Neural cell (in vitro differentiated cells): ENCODE measurements at regions not wholly inside any gene's neighbourhood (a gene's known extent, or its start where the extent isn't known, plus 50 kb on each side); places are given as distances from the start of the nearest gene placed in this dataset.

ENCODE experiments used
- H2AFZ ChIP-seq: fragments of 200-600, 300-800 bp; sonication (generic), shearing (Covaris generic); 2 replicates; pipeline ENCODE4 v1.6.0; 2014; ENCODE audit warnings: low read depth, mild to moderate bottlenecking, antibody characterized with exemption, low read length, moderate library complexity
- H3F3A ChIP-seq: fragments of 200-600 bp; shearing (Covaris generic); 2 replicates; pipeline ENCODE4 v1.6.1; 2016; ENCODE audit warnings: mild to moderate bottlenecking, moderate library complexity, mixed read lengths, antibody characterized with exemption, low read length; ENCODE audit not compliant: insufficient read depth, poor library complexity, severe bottlenecking
- H3K27ac ChIP-seq: fragments of 200-600, 300-800 bp; sonication (generic), shearing (Covaris generic); 2 replicates; pipeline ENCODE4 v1.5.1; 2014; ENCODE audit warnings: mild to moderate bottlenecking, low read length, moderate library complexity
- H3K27me3 ChIP-seq: fragments of 300-800, 200-600 bp; sonication (generic), shearing (Covaris generic); 2 replicates; pipeline ENCODE4 v1.6.0; 2014; ENCODE audit warnings: mild to moderate bottlenecking, low read depth, low read length, moderate library complexity; ENCODE audit not compliant: insufficient read depth
- H3K36me3 ChIP-seq: fragments of 300-800, 200-600 bp; sonication (generic), shearing (Covaris generic); 2 replicates; pipeline ENCODE4 v1.5.1; 2014; ENCODE audit warnings: mild to moderate bottlenecking, antibody characterized with exemption, low read length, moderate library complexity; ENCODE audit not compliant: insufficient read depth
- H3K4me2 ChIP-seq: fragments of 300-800, 200-600 bp; sonication (generic), shearing (Covaris generic); 2 replicates; pipeline ENCODE4 v1.6.0; 2014; ENCODE audit warnings: mild to moderate bottlenecking, low read length
- H3K4me3 ChIP-seq: fragments of 300-800, 200-600 bp; sonication (generic), shearing (Covaris generic); 2 replicates; pipeline ENCODE4 v1.5.1; 2014; ENCODE audit warnings: mild to moderate bottlenecking, low read length, moderate library complexity
- H3K79me2 ChIP-seq: fragments of 200-600 bp; shearing (Covaris generic); replicated peaks from 2 replicates; pipeline ENCODE4 v1.6.0; 2014; ENCODE audit warnings: mild to moderate bottlenecking, low read length, moderate library complexity; ENCODE audit not compliant: insufficient read depth
- H3K9ac ChIP-seq: fragments of 300-800, 200-600 bp; sonication (generic), shearing (Covaris generic); 2 replicates; pipeline ENCODE4 v1.6.1; 2016; ENCODE audit warnings: mild to moderate bottlenecking, low read length, mixed read lengths
- H3K9me2 ChIP-seq: fragments of 200-600 bp; shearing (Covaris generic); 2 replicates; pipeline ENCODE4 v1.6.1; 2016; ENCODE audit warnings: mild to moderate bottlenecking, low read length, mixed read lengths; ENCODE audit not compliant: insufficient read depth
- H3K9me3 ChIP-seq: fragments of 200-600, 300-800 bp; sonication (generic), shearing (Covaris generic); 2 replicates; pipeline ENCODE4 v1.6.1; 2016; ENCODE audit warnings: mild to moderate bottlenecking, mixed run types, low read length, moderate library complexity, mixed read lengths
- H4K20me1 ChIP-seq: fragments of 200-600 bp; shearing (Covaris generic); 2 replicates; pipeline ENCODE4 v1.6.1; 2016; ENCODE audit warnings: mild to moderate bottlenecking, mixed run types; ENCODE audit not compliant: insufficient read depth
- EP300 ChIP-seq: fragments of 450-650 bp; conservative IDR thresholded peaks from 2 replicates; pipeline ENCODE4 v1.6.1; 2014; ENCODE audit warnings: antibody characterized with exemption, mild to moderate bottlenecking, moderate library complexity; ENCODE audit not compliant: poor library complexity, severe bottlenecking
- EZH2 ChIP-seq: fragments of 200-600, 300-800 bp; shearing (Covaris generic), sonication (generic); IDR thresholded peaks from 2 replicates; pipeline ENCODE4 v1.6.1; 2014; ENCODE audit warnings: antibody characterized with exemption, low read length, borderline replicate concordance, mild to moderate bottlenecking; ENCODE audit not compliant: insufficient read depth, poor library complexity, severe bottlenecking
- MXI1 ChIP-seq: fragments of 450-650 bp; conservative IDR thresholded peaks from 2 replicates; pipeline ENCODE4 v1.6.1; 2014; ENCODE audit warnings: antibody characterized with exemption, mild to moderate bottlenecking; ENCODE audit not compliant: poor library complexity, severe bottlenecking
- POLR2AphosphoS5 ChIP-seq: IDR thresholded peaks from 2 replicates; pipeline ENCODE4 v1.6.1; 2012
- RAD21 ChIP-seq: fragments of 450-650 bp; conservative IDR thresholded peaks from 2 replicates; pipeline ENCODE4 v1.6.1; 2014; ENCODE audit warnings: antibody characterized with exemption, mild to moderate bottlenecking, moderate library complexity
- SMC3 ChIP-seq: fragments of 450-650 bp; conservative IDR thresholded peaks from 2 replicates; pipeline ENCODE4 v1.6.1; 2014; ENCODE audit warnings: antibody characterized with exemption, mild to moderate bottlenecking, moderate library complexity; ENCODE audit not compliant: poor library complexity
- TAF1 ChIP-seq: IDR thresholded peaks from 2 replicates; pipeline ENCODE4 v1.6.1; 2012; ENCODE audit warnings: low read depth
- TF ChIP-seq, protein P1 (sequence below): fragments of 450-650 bp; IDR thresholded peaks from 2 replicates; pipeline ENCODE4 v1.5.1; 2014; ENCODE audit warnings: antibody characterized with exemption, mild to moderate bottlenecking, moderate library complexity; ENCODE audit not compliant: poor library complexity, severe bottlenecking
- TF ChIP-seq, protein P2 (sequence below): IDR thresholded peaks from 2 replicates; pipeline ENCODE4 v1.6.1; 2012; ENCODE audit warnings: borderline replicate concordance

DNA sequence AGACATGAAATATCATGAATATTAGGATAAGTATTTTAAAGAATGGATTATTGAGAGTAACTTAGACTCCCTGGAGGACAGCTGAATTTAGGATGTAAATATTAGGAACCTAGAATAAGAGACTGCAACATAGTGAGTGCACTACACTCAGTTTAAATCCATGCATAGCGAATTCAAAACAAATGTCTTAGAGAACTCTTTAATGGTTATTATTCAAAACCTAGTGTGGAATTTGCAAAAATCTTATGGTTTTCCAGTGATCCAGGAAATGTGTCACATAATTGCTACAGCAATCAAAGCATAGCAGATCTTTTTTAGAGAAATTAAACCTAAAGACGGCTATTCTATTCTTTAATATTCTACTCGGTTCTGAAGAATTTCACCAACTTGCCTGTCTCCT is 239.0 kb downstream of the TMX3 start:
- Histone ChIP-seq H3K4me2 (no peak overlapping the region), H2AFZ (no peak overlapping the region)

DNA sequence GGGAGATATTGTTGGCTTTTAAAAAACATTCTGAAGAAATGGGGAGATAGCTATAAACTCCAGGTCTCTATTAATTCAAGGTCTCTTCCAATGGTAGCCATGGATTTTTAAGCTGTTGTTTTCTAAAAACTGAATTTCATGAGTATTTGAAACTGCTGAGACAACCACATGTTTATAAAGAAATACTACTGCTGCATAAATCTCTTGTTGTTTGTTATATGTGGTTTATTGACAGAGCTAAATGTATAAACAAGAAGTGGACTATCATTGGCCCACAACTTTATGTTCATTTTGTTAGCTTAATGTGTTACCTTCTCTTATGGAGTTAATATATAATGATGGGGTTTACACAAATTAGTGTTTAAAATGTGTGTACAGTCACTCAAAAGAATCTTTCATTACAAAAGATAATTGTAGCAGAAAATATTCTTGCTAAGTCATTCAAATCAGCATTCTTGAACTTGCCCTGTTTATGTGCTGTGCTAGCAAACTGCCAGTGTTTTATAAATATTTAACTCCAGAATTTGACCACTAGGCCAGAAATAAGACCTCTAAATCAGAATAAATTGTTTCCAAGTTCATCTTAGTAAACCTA is 242.1 kb downstream of the TMX3 start:
- no peak overlapping the region for H3K9ac ChIP-seq
- no peak overlapping the region for H2AFZ ChIP-seq
- no peaks in the 10 kb centered on the region for H3K9me2 ChIP-seq
- no peaks in the 10 kb centered on the region for H3K9me3 ChIP-seq
- no peaks in the 10 kb centered on the region for H4K20me1 ChIP-seq
- peak overlapping the region; percentile 84 for H3K27ac ChIP-seq
- no peaks in the 10 kb centered on the region for H3K27me3 ChIP-seq
- H3K4me2 ChIP-seq, result no peak overlapping the region
- no peaks in the 10 kb centered on the region for H3K36me3 ChIP-seq
- no peak overlapping the region for H3K4me3 ChIP-seq
- peaks cover 6% of the 10 kb centered on the region for H3F3A ChIP-seq
- H3K79me2 ChIP-seq, result no peaks in the 10 kb centered on the region
- no peak for TF ChIP-seq POLR2AphosphoS5

More for the DNA sequence above, 239.0 kb downstream of the TMX3 start:
- Histone ChIP-seq H3F3A (peaks cover 4% of the 10 kb centered on the region), H4K20me1 (no peaks in the 10 kb centered on the region), H3K9me3 (no peaks in the 10 kb centered on the region), H3K36me3 (no peaks in the 10 kb centered on the region), H3K9me2 (no peaks in the 10 kb centered on the region), H3K9ac (no peak overlapping the region), H3K27me3 (no peaks in the 10 kb centered on the region), H3K27ac (no peak overlapping the region), H3K4me3 (no peak overlapping the region), H3K79me2 (no peaks in the 10 kb centered on the region)
- TF ChIP-seq EP300 (no peak), RAD21 (no peak), POLR2AphosphoS5 (no peak), EZH2 (no peak), TAF1 (no peak)
- TF ChIP-seq, protein P1, sequence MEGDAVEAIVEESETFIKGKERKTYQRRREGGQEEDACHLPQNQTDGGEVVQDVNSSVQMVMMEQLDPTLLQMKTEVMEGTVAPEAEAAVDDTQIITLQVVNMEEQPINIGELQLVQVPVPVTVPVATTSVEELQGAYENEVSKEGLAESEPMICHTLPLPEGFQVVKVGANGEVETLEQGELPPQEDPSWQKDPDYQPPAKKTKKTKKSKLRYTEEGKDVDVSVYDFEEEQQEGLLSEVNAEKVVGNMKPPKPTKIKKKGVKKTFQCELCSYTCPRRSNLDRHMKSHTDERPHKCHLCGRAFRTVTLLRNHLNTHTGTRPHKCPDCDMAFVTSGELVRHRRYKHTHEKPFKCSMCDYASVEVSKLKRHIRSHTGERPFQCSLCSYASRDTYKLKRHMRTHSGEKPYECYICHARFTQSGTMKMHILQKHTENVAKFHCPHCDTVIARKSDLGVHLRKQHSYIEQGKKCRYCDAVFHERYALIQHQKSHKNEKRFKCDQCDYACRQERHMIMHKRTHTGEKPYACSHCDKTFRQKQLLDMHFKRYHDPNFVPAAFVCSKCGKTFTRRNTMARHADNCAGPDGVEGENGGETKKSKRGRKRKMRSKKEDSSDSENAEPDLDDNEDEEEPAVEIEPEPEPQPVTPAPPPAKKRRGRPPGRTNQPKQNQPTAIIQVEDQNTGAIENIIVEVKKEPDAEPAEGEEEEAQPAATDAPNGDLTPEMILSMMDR, result no peak
- TF ChIP-seq, protein P2, sequence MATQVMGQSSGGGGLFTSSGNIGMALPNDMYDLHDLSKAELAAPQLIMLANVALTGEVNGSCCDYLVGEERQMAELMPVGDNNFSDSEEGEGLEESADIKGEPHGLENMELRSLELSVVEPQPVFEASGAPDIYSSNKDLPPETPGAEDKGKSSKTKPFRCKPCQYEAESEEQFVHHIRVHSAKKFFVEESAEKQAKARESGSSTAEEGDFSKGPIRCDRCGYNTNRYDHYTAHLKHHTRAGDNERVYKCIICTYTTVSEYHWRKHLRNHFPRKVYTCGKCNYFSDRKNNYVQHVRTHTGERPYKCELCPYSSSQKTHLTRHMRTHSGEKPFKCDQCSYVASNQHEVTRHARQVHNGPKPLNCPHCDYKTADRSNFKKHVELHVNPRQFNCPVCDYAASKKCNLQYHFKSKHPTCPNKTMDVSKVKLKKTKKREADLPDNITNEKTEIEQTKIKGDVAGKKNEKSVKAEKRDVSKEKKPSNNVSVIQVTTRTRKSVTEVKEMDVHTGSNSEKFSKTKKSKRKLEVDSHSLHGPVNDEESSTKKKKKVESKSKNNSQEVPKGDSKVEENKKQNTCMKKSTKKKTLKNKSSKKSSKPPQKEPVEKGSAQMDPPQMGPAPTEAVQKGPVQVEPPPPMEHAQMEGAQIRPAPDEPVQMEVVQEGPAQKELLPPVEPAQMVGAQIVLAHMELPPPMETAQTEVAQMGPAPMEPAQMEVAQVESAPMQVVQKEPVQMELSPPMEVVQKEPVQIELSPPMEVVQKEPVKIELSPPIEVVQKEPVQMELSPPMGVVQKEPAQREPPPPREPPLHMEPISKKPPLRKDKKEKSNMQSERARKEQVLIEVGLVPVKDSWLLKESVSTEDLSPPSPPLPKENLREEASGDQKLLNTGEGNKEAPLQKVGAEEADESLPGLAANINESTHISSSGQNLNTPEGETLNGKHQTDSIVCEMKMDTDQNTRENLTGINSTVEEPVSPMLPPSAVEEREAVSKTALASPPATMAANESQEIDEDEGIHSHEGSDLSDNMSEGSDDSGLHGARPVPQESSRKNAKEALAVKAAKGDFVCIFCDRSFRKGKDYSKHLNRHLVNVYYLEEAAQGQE, result no peak

DNA sequence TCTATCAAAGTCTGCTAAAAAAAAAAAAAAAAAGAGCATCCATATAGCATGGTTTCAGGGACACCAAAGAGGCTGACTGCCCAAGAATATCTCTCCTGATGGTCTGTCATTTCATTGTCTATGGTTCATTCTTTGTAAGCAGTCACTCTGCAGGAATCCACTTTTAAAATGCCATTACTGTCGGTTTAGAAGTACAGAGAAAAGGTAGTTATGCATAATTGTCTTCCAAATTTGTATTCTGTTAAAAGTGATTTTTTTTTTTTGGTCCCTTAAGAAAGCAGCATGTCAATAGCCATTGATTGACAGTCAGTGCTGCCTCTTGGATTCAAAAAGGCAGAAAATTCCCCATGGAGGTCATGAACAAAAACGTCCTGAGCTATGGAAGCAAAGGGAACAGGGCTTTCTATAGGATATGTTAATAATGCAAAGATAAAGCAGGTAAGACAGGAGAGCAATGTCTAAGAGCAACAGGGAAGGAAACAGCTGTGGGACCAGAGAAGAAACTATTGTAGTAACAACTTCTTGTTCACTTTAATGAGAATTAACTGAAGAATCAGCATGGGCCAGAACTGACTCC is 245.8 kb downstream of the TMX3 start:
- H2AFZ ChIP-seq, result no peak overlapping the region
- peaks cover 14% of the 10 kb centered on the region for H3F3A ChIP-seq
- no peak overlapping the region for H3K4me3 ChIP-seq
- no peaks in the 10 kb centered on the region for H3K79me2 ChIP-seq
- no peaks in the 10 kb centered on the region for H3K9me2 ChIP-seq
- no peaks in the 10 kb centered on the region for H3K9me3 ChIP-seq
- peak overlapping the region; percentile 38 for H3K9ac ChIP-seq
- no peaks in the 10 kb centered on the region for H3K36me3 ChIP-seq
- peak overlapping the region; percentile 84 for H3K27ac ChIP-seq
- no peaks in the 10 kb centered on the region for H3K27me3 ChIP-seq
- no peak for TF ChIP-seq EZH2
- TF ChIP-seq, protein P1, result no peak
- peak; percentile 75 for TF ChIP-seq POLR2AphosphoS5
- peak; percentile 99 for TF ChIP-seq EP300
- TF ChIP-seq RAD21, result peak; percentile 50
- TF ChIP-seq, protein P2, result no peak
- peak; percentile 51 for TF ChIP-seq SMC3
- no peak for TF ChIP-seq TAF1
- TF ChIP-seq MXI1, result no peak
- H3K4me2 ChIP-seq, result peak overlapping the region; percentile 22
- no peaks in the 10 kb centered on the region for H4K20me1 ChIP-seq
